GF-D8 (cell line): ENCODE measurements at regions not wholly inside any gene's neighbourhood (a gene's known extent, or its start where the extent isn't known, plus 50 kb on each side); places are given as distances from the start of the nearest gene placed in this dataset.

Source experiments
- DNase-seq: peaks from one replicate; lab custom pipeline; 2025; lab: John Stamatoyannopoulos, UW

DNA sequence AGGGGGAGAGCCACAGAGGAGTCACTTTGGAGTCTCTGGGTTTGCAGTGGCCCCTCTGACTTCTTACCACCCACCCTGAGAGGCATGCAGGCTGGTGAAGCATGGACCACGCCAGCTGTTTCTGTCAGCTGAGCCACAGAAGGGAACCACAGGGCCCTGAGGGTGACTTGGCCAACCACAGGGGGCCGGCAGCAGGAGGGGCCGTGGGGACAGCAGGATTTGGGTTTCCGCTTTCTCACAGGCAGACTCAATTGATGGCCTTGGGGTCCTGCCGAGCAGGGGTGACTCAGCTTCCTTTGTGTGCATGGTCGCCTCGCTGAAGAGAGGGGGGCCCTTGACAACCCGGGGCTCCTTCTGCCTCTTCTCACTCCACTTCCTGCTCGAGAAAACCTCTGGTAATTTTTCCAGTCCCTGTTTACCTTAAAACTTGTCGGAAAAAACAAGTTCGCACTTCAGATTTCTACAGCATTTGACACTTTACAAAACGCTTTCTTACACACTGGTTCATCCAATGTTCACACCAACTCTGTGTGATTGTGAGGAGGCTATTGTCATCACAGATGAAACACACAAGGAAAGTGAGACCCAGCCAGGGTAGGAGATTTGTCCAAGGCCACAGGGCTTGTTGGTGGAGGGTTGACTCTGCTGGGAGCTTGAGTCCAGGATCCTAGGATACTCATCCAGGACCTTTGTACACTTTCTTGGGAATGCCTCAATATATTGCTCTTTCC, 311.2 kb downstream of the LPIN1 start:
- DNase-seq: peak; percentile 59

DNA sequence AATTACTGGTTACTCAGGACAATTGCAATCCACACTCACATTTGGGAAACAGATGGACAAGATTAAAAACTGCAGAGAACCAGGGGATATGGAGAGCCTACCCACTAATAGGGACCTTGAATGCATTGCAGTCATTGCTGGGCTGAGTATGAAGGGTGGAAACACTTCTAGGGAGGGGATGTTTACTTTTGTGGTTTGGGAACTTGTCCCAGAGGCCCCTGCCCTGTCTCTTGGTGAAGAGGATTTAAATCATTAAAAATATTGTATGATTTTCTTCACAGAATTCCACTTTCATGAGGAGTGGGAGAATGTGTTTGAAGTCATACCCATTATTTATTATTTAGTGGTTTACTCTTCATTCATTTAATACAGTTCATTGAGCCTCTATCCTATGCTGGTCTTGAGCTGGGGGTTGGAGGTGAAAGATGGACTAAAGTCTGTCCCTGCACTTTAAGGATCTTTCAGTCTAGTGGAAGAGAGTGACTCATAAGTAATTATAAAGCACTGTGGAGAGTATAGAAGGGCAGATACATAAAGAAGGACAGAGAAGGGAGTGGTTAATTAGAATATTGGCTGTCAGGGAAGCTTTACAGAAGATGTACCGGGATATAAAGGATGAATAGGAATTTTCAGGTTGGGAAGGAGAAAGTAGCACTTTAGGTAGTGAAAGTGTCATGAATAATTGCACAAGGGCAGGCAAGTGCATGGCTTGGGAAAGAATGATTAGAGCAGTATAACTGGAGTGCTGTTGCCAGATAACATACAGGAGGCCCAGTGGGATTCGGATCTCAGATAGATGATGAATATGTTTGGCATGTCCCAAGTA, 313.4 kb downstream of the LPIN1 start:
- no peak for DNase-seq

DNA sequence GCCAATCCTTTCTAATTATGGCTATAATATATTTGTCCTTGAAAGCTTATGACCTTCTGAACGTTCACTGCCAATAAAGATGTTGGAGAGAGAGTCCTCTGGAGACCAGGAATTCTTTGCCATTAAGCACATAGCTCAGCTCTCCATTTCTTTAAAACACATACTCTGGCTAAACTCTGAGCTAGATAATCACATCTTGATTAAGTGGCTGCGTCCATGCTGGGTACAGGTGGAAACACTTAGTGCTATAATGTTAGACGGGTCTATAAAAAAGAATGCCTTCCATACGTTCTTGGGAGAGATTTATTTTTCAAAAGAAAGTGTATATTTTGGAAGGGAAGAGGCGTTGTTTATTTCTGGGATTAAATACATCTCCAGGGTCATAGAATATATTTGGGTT, 314.5 kb downstream of the LPIN1 start:
- no peak for DNase-seq

DNA sequence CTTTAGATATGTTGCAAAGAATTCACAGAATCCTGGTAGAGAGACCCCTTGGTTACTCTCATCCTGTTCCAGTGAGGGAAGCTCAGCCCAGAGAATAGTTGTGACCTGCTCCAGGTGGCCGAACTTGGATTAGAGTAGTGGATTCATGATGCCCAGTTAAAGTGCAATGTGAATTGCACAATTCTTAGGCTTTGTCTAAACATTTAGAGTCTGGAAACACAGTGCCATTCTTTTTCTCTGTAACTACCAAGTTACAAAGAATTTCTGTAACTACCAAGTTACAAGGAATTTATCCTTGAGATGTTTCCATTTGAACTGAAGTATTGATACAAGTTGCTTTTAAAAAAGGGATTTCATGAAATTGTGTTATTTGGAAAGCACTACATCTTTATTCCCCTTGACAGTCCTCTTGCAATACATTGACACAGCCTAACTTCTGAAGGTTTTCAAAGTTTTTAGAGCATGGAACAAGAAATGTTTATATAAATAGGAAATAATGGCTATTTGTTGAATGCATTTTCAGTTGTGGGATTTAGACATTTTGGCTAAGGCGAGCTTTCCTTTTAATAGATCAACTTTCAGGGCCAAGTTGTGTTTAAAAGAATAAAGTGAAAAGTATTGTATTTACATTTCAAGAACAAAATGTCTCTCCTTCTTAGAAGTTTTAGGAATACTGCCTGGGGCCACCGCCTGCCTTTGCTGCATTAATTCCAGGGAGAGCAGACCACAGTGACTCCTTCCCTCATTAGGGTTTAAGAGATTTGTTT, 315.0 kb downstream of the LPIN1 start:
- DNase-seq: no peak

DNA sequence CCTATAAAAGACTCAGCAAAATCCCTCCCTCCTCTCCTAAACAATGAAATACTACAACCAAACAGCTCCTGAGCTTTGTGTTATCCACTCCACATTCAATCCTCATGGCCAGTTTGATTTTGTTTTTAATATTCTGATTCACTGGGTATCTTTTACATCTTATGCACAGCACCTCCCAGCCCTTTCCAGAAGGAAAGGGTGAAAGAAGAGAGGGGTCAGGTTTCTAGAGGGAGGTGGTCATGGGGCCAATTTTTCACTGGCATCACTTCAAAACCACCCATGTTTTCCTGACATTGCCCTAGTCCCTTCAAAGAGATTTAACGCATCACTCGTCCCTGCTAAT, 315.6 kb downstream of the LPIN1 start:
- DNase-seq: no peak

DNA sequence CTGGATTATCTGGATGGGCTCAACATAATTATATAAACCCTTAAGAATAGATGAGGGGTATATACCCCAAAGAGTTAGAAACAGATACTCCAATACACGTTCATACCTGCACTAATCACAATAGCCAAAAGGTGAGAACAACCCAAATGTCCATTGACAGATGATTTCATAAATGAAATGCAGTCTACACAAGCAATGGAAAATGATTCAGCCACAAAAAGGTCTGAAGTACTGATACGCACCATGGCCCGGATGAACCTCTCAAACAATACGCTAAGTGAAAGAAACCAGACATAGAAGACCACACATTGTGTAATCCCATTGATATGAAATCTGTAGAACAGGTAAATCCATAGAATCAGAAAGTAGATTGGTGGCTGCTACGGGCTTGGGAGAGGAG, 316.8 kb downstream of the LPIN1 start:
- DNase-seq: no peak

DNA sequence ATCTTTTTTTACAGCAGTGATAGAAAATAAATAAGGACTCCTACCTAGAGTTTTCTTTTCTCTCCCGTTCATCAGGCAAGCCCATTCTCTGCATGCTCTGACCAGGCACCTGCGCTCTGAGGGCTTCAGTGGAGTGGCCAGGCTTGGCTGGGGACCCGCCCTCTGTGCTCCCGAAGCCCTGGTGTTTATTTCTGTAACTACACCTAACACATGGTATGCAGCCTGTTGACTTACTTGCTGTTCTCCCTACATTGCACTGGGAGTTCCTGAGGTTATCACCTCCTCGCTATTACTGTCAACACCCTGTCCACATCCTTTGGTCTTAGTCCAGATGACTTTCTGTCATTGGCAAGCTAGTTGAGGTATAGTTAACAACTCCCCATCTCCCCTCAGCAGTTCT, 317.7 kb downstream of the LPIN1 start:
- no peak for DNase-seq

DNA sequence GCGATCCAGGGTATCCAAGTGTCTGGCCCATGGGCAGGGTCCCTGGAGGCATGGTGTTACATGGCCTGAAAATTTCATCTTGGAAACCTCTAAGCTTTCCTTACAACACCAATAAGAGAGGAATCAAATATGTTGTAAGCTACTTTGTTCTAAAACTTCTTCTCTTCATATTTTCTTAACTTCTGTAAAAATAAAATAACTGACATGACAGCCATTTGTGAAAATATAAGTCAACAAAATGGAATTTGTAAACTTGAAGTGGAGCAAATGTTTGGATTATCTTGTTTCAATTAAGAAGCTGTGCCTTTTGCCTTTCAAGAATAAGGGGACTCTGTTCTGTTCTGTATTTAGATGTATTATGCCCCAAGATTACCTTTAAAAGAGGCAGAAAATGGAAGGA, 319.7 kb downstream of the LPIN1 start:
- no peak for DNase-seq

DNA sequence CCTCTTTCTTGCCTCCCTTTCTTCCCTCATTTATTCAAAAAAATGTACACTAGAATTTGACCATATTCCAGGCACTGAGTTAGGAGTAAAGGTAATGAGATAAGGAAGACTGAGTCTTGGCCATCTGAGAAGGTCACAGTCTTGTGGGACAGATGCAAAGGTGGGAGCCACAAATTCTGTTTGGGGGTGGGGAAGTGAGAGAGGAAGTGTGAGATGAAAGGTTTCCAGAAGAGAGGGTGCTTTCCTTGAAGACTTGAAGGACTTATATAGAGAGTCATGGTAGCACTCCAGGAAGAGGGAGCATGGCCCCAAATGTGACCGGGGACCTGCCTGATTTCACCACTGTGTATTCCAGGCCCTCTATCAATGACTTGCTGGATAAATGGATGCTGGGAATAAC, 320.6 kb downstream of the LPIN1 start:
- DNase-seq: no peak

DNA sequence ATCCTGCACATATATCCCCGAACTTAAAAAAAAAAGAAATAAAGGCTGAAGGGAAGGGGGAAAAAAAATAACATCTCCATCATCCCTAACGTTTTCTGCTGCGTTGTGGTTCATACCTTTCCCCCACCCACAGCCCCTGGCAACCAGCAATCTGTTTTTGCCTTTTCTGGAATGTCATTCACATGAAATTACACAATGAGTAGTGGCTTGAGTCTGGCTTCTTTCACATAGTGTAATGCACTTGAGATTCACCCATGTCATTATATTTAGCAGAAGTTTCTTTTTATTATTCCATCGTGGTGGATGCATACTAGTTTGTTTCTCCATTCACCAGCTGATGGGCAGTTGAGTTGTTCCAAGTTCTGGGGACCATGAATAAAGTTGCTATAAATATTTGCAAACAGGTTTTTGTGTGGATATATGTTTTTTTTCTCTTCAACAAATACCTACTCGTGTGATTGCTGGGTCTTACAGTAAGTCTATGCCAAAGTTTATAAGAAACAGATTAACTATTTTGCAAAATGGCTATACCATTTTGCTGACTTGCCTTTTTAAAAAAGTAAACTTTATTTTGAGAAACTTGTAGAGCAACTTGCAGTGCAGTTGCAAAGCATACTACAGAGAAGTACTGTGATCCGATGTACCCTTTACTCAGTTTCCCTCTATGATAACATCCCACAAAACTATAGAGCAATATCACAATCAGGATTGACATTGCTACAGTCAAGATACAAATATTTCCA, 322.5 kb downstream of the LPIN1 start:
- DNase-seq: no peak

DNA sequence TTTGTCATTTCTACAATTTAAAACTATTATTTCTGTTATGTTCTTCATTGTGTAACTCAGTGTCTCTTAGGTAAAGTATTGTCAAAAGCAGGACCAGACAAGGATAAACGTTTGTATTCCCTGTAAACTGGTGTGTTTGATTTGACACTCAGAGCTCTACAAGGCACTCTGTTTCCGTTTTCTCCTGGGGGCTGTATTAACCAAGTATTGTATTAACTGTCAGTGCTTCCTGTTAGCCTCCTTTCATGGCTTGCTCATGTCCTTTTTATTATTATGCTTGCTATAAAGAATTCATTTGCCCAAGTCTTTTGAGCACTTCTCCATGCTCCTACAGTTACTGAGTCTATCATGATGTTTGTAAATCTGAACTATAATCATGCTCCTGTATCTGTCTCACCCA, 323.7 kb downstream of the LPIN1 start:
- DNase-seq: no peak

DNA sequence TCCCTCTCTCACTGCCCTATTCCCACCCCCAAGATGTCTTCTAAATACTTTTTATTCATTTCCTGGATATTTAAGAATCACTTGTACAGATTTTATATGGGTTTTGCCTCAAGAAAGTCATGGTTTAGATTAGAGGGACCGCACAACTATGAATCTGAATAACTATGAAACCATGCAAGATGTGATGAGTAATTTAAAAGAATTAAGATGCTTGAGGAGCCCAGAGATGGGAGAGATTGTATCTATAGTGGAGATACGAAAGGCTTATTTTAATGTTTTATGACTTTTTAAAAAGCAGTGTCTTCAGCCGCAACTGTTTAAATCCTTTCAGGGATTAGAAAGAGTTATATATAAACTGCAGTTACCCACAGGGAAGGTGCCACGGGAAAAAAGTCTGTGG, 324.1 kb downstream of the LPIN1 start:
- no peak for DNase-seq

DNA sequence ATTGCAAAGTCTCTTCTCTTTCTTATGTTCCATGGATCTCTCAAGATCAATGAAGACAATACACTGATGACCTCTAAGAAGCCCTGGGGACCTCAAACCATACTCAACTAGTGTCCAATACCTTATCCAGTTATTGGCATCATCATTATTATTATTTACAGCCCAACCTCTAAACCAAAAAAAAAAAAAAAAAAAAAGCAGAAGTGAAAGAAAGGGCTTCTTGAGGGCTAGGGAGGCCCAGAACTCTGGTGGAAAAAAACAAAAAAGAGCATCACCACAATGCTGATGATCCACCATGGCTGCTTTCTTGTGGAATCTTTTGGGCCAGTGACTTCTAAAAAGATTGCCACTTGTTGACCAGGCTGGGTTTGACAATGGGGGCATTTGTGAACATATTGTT, 324.9 kb downstream of the LPIN1 start:
- no peak for DNase-seq

DNA sequence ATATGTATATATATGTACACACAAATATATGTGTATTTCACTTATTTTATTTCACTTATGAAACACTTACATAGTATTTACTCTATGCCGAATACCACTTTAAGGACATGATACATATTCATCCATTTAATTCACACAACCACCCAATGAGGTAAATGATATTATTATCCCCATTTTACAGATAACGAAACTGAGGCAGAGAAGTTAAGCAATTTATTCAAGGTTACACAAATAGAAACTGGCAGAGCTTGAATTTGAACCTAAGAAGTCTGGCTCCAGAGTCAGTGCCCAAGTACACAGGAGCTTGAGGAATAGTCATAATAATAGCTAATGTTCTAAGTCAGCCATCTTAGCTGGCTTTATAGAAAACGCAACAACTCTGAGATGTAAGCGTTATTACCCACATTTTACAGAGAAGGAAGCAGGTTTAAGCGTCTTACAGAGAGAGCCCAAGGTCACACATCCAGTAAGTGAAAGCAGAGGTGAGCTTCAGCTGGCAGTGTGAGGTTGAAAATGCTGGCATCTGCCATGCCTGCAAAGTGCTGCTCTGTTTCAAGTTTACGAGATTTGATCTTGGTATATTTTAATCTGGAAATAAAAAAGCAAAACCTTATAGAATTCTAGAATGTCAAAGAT, 326.9 kb downstream of the LPIN1 start:
- DNase-seq: no peak

DNA sequence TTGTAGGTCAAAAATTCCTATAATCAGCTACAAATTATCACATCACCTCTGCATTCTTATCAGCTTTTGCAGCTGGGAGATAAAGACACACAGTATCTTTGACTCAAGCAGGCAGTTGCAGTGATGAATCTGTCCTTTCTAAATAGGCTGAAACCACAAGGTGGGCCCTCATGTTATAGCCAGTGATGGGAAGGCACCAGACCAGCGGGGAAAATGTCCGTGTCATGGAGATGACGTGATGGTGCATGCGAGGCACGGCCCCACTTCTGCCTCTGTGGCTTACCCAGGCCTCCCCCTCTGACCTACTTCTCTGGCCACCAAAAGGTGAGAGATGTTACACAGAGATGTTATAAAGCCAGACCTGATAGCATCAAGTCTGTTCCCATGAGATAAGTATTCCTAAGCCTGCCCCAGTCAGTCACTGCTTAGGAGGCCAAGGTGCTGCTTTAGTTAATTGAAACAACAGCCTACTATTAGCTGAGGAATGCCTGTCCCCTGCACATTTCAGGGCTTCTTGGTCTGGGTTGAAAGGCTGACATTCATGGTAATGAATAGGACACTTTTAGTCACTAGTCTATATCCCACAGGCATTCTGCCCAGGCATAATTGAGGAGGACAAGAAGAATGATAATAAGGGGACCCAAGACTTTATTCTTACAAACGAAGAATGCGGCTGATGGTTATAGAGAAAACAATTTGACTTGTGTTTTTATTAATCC, 327.9 kb downstream of the LPIN1 start:
- no peak for DNase-seq

DNA sequence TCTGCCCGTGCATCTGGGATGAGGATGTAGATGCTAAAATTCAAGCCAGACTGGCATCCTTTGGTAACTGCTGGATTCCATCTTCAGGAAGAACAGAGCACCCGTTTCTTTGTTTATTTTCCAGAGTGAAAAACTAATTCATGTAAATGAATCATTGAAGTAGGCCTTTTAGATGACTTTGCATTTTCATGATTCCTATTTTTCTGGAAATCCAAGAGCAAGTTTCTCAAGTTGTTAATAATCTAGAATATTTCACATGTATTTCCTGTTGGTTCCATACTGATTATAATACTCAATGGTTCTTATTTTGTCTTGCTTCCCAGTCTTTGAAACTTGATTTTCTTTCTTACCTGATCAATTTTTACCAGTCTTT, 328.4 kb downstream of the LPIN1 start:
- DNase-seq: no peak

DNA sequence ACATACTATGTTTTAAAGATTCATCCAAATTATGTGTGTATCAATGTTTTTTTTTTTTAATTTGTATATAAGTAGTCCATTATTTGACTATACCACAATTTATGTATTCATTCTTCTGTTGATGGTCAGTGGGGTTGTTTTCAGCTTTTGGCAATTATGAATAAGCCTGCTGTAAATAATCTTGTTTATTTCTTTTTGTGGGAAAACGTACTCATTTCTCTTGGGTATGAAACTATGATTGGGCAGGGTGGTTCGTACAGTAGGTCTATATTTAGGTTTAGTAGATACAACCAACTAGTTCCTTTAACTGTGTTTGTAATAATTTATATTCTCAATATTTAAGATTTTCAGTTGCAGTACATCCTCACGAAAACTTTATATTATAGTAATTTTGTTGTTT, 329.2 kb downstream of the LPIN1 start:
- no peak for DNase-seq

DNA sequence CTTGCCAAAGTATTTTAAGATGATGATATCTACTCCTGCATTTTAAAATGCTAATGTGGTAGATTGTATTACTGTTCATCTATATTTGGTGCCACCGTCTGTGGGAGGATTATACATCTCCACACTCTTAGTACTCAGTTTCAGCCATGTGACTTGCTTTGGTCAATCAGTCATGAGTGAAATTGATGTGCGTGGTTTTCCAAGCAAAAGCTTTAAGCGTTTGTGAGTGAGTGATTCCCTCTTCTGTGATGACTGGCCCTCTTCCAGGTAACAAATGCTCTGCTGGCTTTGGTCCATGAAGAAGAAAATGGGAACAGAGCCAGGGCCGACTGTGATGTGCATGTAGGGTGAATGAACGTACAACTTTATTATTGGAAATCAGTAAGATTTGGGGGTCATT, 330.4 kb downstream of the LPIN1 start:
- DNase-seq: no peak

DNA sequence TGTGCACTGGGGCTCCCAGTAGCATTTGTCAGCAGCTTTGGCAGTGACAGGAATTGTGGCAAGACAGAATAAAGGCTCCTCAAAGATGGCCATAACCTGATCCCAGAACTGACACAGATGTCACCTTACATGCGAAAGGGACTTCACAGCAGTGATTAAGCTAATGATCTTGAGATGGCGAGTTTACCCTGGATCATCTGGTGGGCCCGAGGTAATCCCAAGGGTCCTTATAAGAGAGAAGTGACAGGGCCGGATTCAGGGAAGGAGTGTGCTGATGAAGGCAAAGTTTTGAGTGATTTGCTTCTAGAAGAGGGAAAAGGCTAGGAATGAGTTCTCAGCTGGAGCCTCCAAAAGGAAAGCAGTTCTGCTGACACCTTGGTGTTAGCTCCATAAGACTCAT, 333.9 kb downstream of the LPIN1 start:
- no peak for DNase-seq

DNA sequence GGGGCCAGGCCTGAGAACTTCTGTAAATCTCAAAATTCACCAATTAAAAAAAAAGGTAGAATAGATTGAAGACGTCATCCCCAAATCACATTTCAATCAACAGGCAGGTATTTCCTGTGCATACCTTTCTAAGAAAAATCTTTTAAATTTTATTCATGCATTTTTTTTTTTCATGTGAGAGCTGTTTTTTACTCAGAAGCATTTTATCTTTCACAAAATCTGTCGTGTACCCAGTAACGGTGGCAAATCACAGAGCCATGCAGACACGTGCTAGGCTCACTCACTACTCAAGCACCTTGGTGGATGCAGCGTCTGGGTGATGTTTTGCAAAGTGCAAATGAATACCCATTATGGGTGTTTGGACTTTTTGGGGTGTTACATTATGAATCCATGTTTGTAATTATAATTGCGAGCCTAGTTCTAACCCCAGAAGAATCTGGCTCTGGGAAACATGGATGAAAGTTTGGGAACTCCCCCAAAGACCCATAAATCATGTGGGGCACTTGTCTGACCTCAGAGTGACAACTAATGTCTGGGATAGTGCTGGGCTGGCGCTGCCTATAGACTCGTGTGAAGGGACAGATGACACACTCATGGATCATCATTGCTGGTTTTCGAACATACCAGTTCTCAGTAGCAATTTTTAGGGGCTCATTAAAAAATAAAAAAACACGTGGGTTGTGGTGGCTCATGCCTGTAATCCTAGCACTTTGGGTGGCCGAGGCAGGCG, 335.2 kb downstream of the LPIN1 start:
- DNase-seq: no peak
